ENCODE measurements at regions not wholly inside any gene's neighbourhood (a gene's known extent, or its start where the extent isn't known, plus 50 kb on each side); places are given as distances from the start of the nearest gene placed in this dataset.

DNA sequence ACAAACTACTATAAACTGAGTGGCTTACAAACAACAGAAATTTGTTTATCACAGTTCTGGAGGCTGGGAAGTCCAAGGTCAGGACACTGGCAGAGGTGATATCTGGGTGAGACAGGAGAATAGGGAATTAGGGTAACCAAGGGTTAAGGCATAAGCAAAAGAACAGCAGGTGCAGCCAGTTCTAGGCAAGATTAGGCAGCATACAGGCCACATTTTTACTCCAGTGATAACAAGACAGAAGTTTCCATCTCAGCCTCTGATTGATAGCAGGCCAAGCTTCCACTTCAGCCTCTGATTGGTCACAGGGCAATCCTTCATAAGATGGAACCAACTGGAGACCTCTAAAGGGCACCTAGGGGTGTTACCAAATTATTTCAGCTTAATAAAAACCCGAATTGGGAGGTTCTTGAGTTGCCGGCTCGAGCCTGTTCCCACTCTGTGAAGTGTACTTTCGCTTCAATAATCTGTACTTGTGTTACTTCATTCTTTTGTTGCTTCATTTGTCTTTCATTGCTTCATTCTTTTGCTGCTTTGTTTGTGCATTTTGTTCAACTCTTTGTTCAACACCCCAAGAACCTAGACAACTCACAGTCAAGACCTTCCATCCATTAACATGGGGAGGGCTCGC, 185.6 kb downstream of the TOMM20 start:
- H3K4me3 Mint-ChIP-seq (ENCODE audit: unreplicated experiment): no peak overlapping the region
- no peak for DNase-seq (ENCODE audit: unreplicated experiment)
- H3K4me1 Mint-ChIP-seq (ENCODE audit: insufficient read depth, unreplicated experiment): no peaks in the 10 kb centered on the region
- H3K27ac Mint-ChIP-seq (ENCODE audit: low read depth, unreplicated experiment): no peak overlapping the region
- intact Hi-C loops (cut with micrococcal nuclease): no loop called here
- TF ChIP-seq, protein P1, sequence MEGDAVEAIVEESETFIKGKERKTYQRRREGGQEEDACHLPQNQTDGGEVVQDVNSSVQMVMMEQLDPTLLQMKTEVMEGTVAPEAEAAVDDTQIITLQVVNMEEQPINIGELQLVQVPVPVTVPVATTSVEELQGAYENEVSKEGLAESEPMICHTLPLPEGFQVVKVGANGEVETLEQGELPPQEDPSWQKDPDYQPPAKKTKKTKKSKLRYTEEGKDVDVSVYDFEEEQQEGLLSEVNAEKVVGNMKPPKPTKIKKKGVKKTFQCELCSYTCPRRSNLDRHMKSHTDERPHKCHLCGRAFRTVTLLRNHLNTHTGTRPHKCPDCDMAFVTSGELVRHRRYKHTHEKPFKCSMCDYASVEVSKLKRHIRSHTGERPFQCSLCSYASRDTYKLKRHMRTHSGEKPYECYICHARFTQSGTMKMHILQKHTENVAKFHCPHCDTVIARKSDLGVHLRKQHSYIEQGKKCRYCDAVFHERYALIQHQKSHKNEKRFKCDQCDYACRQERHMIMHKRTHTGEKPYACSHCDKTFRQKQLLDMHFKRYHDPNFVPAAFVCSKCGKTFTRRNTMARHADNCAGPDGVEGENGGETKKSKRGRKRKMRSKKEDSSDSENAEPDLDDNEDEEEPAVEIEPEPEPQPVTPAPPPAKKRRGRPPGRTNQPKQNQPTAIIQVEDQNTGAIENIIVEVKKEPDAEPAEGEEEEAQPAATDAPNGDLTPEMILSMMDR (IDR thresholded peaks at IDR 0.05; ENCODE audit: unreplicated experiment): no peak
- H3K9me3 Mint-ChIP-seq (ENCODE audit: unreplicated experiment): peaks cover 8% of the 10 kb centered on the region
- H3K27me3 Mint-ChIP-seq (ENCODE audit: insufficient read depth, unreplicated experiment): no peaks in the 10 kb centered on the region
- BruUV-seq (replicated peaks): no TSS peak
- CTCF ChIA-PET: interaction anchor here (0.6 to 0.8 kb wide), 2 partner anchors 19 to 43 kb away, joined by 3 read pairs; no protein-coding TSS in a partner anchor
- no peaks in the 10 kb centered on the region for H3K36me3 Mint-ChIP-seq (ENCODE audit: insufficient read depth, unreplicated experiment)
- POLR2A ChIA-PET: interaction anchor here (0.8 kb wide), 1 partner anchor 23 kb away, joined by 3 read pairs; no protein-coding TSS in a partner anchor

- ChIA-PET CTCF (interaction anchor here (0.6 to 1.2 kb wide), 3 partner anchors 142 to 773 kb away, joined by 3 read pairs; no protein-coding TSS in a partner anchor), POLR2A (interaction anchor here (0.7 to 1.2 kb wide), 2 partner anchors 8 to 16 kb away, joined by 3 to 6 read pairs; no protein-coding TSS in a partner anchor)
- H3K27ac Mint-ChIP-seq (ENCODE audit: low read depth, unreplicated experiment): no peak overlapping the region
- no peak overlapping the region for H3K4me3 Mint-ChIP-seq (ENCODE audit: unreplicated experiment)
- intact Hi-C loops (cut with micrococcal nuclease): no loop called here
- no peaks in the 10 kb centered on the region for H3K36me3 Mint-ChIP-seq (ENCODE audit: insufficient read depth, unreplicated experiment)
- H3K9me3 Mint-ChIP-seq (ENCODE audit: unreplicated experiment): peaks cover 8% of the 10 kb centered on the region
- no peaks in the 10 kb centered on the region for H3K27me3 Mint-ChIP-seq (ENCODE audit: insufficient read depth, unreplicated experiment)
- BruUV-seq (replicated peaks): no TSS peak
- TF ChIP-seq, protein P1 (IDR thresholded peaks at IDR 0.05; ENCODE audit: unreplicated experiment): no peak
- DNase-seq (ENCODE audit: unreplicated experiment): no peak
- H3K4me1 Mint-ChIP-seq (ENCODE audit: insufficient read depth, unreplicated experiment): no peaks in the 10 kb centered on the region
Measured at GRCh38 chr1:234942012-234942332, 186.7 kb downstream of the TOMM20 start.

- Mint-ChIP-seq H3K4me1 (ENCODE audit: insufficient read depth, unreplicated experiment) (no peaks in the 10 kb centered on the region), H3K36me3 (ENCODE audit: insufficient read depth, unreplicated experiment) (no peaks in the 10 kb centered on the region), H3K9me3 (ENCODE audit: unreplicated experiment) (peaks cover 8% of the 10 kb centered on the region)
Measured at GRCh38 chr1:234941321-234942011, 187.2 kb downstream of the TOMM20 start.

DNA sequence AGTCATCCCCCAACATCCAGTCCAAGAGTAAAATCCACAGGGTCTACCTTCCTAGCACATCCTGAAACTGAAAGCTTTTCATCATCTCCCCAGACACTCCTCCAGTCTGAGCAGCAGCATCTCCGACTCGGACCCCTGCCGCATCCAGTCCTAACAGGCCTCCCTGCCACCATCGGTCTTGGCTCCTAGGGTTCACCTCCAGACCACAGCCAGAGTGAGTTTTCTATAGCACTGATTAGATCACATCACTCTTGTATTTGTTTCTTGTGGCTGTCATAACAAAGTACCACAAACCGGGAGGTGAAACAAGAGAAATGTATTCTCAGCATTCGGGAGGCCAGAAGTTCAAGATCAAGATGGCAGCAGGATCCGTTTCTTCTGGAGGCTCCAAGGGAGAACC, 187.8 kb downstream of the TOMM20 start:
- Mint-ChIP-seq H3K9me3 (ENCODE audit: unreplicated experiment) (peaks cover 8% of the 10 kb centered on the region), H3K27me3 (ENCODE audit: insufficient read depth, unreplicated experiment) (no peaks in the 10 kb centered on the region), H3K4me3 (ENCODE audit: unreplicated experiment) (no peak overlapping the region), H3K27ac (ENCODE audit: low read depth, unreplicated experiment) (no peak overlapping the region), H3K4me1 (ENCODE audit: insufficient read depth, unreplicated experiment) (no peaks in the 10 kb centered on the region), H3K36me3 (ENCODE audit: insufficient read depth, unreplicated experiment) (no peaks in the 10 kb centered on the region)
- TF ChIP-seq, protein P1 (IDR thresholded peaks at IDR 0.05; ENCODE audit: unreplicated experiment): no peak
- DNase-seq (ENCODE audit: unreplicated experiment): no peak
- BruUV-seq (replicated peaks): no TSS peak
- ChIA-PET POLR2A (interaction anchor here (0.7 to 1.2 kb wide), 2 partner anchors 81 to 189 kb away, joined by 3 to 4 read pairs; no protein-coding TSS in a partner anchor), CTCF (interaction anchor here (1.0 kb wide), 1 partner anchor 13 kb away, joined by 3 read pairs; no protein-coding TSS in a partner anchor)
- intact Hi-C loops (cut with micrococcal nuclease): no loop called here

More at GRCh38 chr1:234941321-234942011, 187.2 kb downstream of the TOMM20 start:
- TF ChIP-seq, protein P1 (IDR thresholded peaks at IDR 0.05; ENCODE audit: unreplicated experiment): no peak
- no peak for DNase-seq (ENCODE audit: unreplicated experiment)
- Mint-ChIP-seq H3K27me3 (ENCODE audit: insufficient read depth, unreplicated experiment) (no peaks in the 10 kb centered on the region), H3K4me3 (ENCODE audit: unreplicated experiment) (no peak overlapping the region), H3K27ac (ENCODE audit: low read depth, unreplicated experiment) (no peak overlapping the region)
- ChIA-PET CTCF (interaction anchor here (0.6 to 1.2 kb wide), 3 partner anchors 142 to 772 kb away, joined by 3 read pairs; no protein-coding TSS in a partner anchor), POLR2A (interaction anchor here (0.7 to 1.2 kb wide), 3 partner anchors 8 to 190 kb away, joined by 3 to 6 read pairs (median 4); no protein-coding TSS in a partner anchor)
- intact Hi-C loops (cut with micrococcal nuclease): no loop called here
- BruUV-seq (replicated peaks): no TSS peak
